Sigmoid colon (tissue), 4 donors: ENCODE measurements at regions not wholly inside any gene's neighbourhood (a gene's known extent, or its start where the extent isn't known, plus 50 kb on each side); places are given as distances from the start of the nearest gene placed in this dataset.

ENCODE experiments used
- EP300 ChIP-seq, 4 donors: sonication (generic); formaldehyde crosslinking; IDR thresholded peaks; one replicate each; pipeline ENCODE4 v1.6.1; 2017; ENCODE audit warnings: antibody characterized with exemption in 4 of 4
- POLR2A ChIP-seq, 2 donors: fragments of 450-650 bp; IDR thresholded peaks; one replicate each; pipeline ENCODE4 v1.6.1; 2016; ENCODE audit warnings: antibody characterized with exemption in 2 of 2, mild to moderate bottlenecking in 2 of 2, moderate library complexity in 2 of 2
- POLR2AphosphoS5 ChIP-seq, 4 donors: sonication (generic); formaldehyde crosslinking; IDR thresholded peaks; one replicate each; pipeline ENCODE4 v1.6.1; 2017; ENCODE audit warnings: antibody characterized with exemption in 4 of 4
- TF ChIP-seq, protein P1 (sequence below), 4 experiments: fragments of 450-650 bp in 3 of 4; fragments of 200-600 bp in 1 of 4; IDR thresholded peaks; one replicate each; pipeline ENCODE4 v1.5.1; 2016 to 2019; ENCODE audit warnings: antibody characterized with exemption in 4 of 4, mild to moderate bottlenecking in 3 of 4, moderate library complexity in 2 of 4

DNA sequence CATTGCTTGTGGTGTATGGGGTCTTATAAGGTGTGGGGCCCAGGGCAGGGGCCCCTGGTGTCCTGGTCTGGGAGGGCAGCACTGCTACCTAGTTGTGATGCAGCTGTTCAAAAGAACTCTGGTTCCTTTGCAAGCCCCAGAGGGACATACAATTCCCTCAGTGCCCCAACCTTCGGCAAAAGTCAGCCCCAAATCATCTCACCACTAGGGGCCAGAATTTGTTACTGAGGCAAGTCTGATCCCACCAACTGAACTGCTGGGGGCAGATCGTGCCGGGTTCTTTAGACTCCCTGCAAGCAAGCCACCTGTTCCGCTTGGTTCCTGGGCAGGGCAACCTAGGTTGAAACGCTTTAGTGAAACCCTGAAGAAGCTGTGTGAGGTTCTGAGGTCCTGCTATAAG is 180.1 kb upstream of the S100G start:
- TF ChIP-seq, protein P1, sequence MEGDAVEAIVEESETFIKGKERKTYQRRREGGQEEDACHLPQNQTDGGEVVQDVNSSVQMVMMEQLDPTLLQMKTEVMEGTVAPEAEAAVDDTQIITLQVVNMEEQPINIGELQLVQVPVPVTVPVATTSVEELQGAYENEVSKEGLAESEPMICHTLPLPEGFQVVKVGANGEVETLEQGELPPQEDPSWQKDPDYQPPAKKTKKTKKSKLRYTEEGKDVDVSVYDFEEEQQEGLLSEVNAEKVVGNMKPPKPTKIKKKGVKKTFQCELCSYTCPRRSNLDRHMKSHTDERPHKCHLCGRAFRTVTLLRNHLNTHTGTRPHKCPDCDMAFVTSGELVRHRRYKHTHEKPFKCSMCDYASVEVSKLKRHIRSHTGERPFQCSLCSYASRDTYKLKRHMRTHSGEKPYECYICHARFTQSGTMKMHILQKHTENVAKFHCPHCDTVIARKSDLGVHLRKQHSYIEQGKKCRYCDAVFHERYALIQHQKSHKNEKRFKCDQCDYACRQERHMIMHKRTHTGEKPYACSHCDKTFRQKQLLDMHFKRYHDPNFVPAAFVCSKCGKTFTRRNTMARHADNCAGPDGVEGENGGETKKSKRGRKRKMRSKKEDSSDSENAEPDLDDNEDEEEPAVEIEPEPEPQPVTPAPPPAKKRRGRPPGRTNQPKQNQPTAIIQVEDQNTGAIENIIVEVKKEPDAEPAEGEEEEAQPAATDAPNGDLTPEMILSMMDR (IDR thresholded peaks at IDR 0.05) = no peak
- TF ChIP-seq POLR2A (IDR thresholded peaks at IDR 0.05) = no peak
- no peak for TF ChIP-seq EP300 (IDR thresholded peaks at IDR 0.05)
- TF ChIP-seq POLR2AphosphoS5 (IDR thresholded peaks at IDR 0.05) = no peak
